GM12878 (cell line): ENCODE measurements at regions not wholly inside any gene's neighbourhood (a gene's known extent, or its start where the extent isn't known, plus 50 kb on each side); places are given as distances from the start of the nearest gene placed in this dataset.

Source experiments
- ATAC-seq: fragments of 200-7000 bp; cut with Tn5 transposase; 3 replicates; pipeline ENCODE4 v1.9.1; 2020; ENCODE audit warnings: mild to moderate bottlenecking, moderate library complexity
- BruUV-seq: library from RNA; stranded (reverse); fragments of 400-500 nt; replicated peaks from 2 replicates; lab custom pipeline; 2021; lab: Mats Ljungman, UMichigan
- CTCF ChIA-PET: fragments of 300-600 bp; sonication (Branson Sonifier 250); formaldehyde crosslinking; extraction: SDS; loops from one replicate; lab custom pipeline; 2021; ENCODE audit warnings: inconsistent platforms; lab: Yijun Ruan, JAX
- POLR2A ChIA-PET: fragments of 350-600 bp; formaldehyde crosslinking; extraction: SDS; loops from one replicate; lab custom pipeline; 2021; ENCODE audit warnings: inconsistent platforms; lab: Charles Lee
- RAD21 ChIA-PET: fragments of 300-600 bp; sonication (Branson Sonifier 250); formaldehyde crosslinking; loops from one replicate; lab custom pipeline; 2023; ENCODE audit warnings: antibody characterized with exemption; ENCODE audit not compliant: unreplicated experiment; lab: Charles Lee
- SMC1A ChIA-PET: fragments of 300-600 bp; sonication (Branson Sonifier 250); formaldehyde crosslinking; loops from one replicate; lab custom pipeline; 2023; ENCODE audit not compliant: unreplicated experiment, uncharacterized antibody; lab: Charles Lee
- DNase-seq: peaks from one replicate; pipeline ENCODE4 v3.0.0-alpha.2; 2011; ENCODE audit warnings: low read depth, low spot score
- FAIRE-seq: peaks from 3 replicates; lab custom pipeline; 2011; peaks lifted over from hg19 to GRCh38; lab: Jason Lieb, UNC
- H2AFZ ChIP-seq: 2 replicates; pipeline ENCODE4 v1.6.0; 2011; ENCODE audit warnings: low read depth, low read length, control low read depth; ENCODE audit not compliant: control insufficient read depth
- H3K27ac ChIP-seq: 2 replicates; pipeline ENCODE4 v1.5.1; 2011; ENCODE audit warnings: control low read depth; ENCODE audit not compliant: control insufficient read depth, insufficient read depth
- H3K27me3 ChIP-seq, 2 experiments: replicated peaks in 1 of 2; 2 replicates each; pipeline versions ENCODE4 v1.6.0 to v1.6.1; 2011; ENCODE audit warnings: low read length in 1 of 2; ENCODE audit not compliant: control insufficient read depth in 2 of 2, insufficient read depth in 2 of 2
- H3K36me3 ChIP-seq, 2 experiments: 2 replicates each; pipeline ENCODE4 v1.5.1; 2011; ENCODE audit warnings: low read length in 1 of 2; ENCODE audit not compliant: control insufficient read depth in 2 of 2, insufficient read depth in 2 of 2
- H3K4me1 ChIP-seq: 2 replicates; pipeline ENCODE4 v1.6.1; 2011; ENCODE audit warnings: mild to moderate bottlenecking, low read length, moderate library complexity, mixed read lengths; ENCODE audit not compliant: control insufficient read depth, insufficient read depth
- H3K4me2 ChIP-seq: 2 replicates; pipeline ENCODE4 v1.6.0; 2011; ENCODE audit warnings: control low read depth; ENCODE audit not compliant: control insufficient read depth, insufficient read depth
- H3K4me3 ChIP-seq: fragments of 200-600 bp; sonication (generic); 2 replicates; pipeline ENCODE4 v1.5.1; 2016
- H3K79me2 ChIP-seq: 2 replicates; pipeline ENCODE4 v1.6.0; 2011; ENCODE audit warnings: low read length; ENCODE audit not compliant: control insufficient read depth, insufficient read depth
- H3K9ac ChIP-seq: 2 replicates; pipeline ENCODE4 v1.8.0; 2011; ENCODE audit warnings: low read length, control low read depth, mixed read lengths; ENCODE audit not compliant: control insufficient read depth, insufficient read depth
- H3K9me3 ChIP-seq: replicated peaks from 3 replicates; pipeline ENCODE4 v1.5.1; 2011; ENCODE audit warnings: mild to moderate bottlenecking, low read length; ENCODE audit not compliant: control insufficient read depth, insufficient read depth
- H4K20me1 ChIP-seq: 2 replicates; pipeline ENCODE4 v1.6.0; 2011; ENCODE audit not compliant: control insufficient read depth, insufficient read depth
- E2F8 ChIP-seq: fragments of 450-650 bp; IDR thresholded peaks from 2 replicates; pipeline ENCODE4 v1.6.1; 2018; ENCODE audit warnings: mild to moderate bottlenecking, low read depth, moderate library complexity; ENCODE audit not compliant: partially characterized antibody
- HSF1 ChIP-seq: fragments of 150-350 bp; IDR thresholded peaks from 2 replicates; pipeline ENCODE4 v1.6.1; 2014; ENCODE audit warnings: mild to moderate bottlenecking, low read depth, low read length
- JUND ChIP-seq: IDR thresholded peaks from 2 replicates; pipeline ENCODE4 v1.6.1; 2012; ENCODE audit warnings: low read depth, mild to moderate bottlenecking, low read length, improper control_type of control experiment, moderate library complexity
- KDM1A ChIP-seq: fragments of 200-600 bp; sonication (generic); IDR thresholded peaks from 2 replicates; pipeline ENCODE4 v1.6.1; 2016; ENCODE audit warnings: borderline replicate concordance
- RELB ChIP-seq: fragments of 450-650 bp; IDR thresholded peaks from 2 replicates; pipeline ENCODE4 v1.6.1; 2017; ENCODE audit warnings: low read depth, mild to moderate bottlenecking, moderate library complexity
- SKIL ChIP-seq: fragments of 450-650 bp; IDR thresholded peaks from 2 replicates; pipeline ENCODE4 v1.6.1; 2017; ENCODE audit warnings: mild to moderate bottlenecking, low read depth, inconsistent platforms; ENCODE audit not compliant: poor library complexity, severe bottlenecking
- TCF3 ChIP-seq: IDR thresholded peaks from 2 replicates; pipeline ENCODE4 v1.6.1; 2012; ENCODE audit warnings: low read depth, mild to moderate bottlenecking, low read length, borderline replicate concordance; ENCODE audit not compliant: insufficient read depth
- WGBS: methylation state at CpG from one replicate; pipeline ENCODE4 v1.1.6; 2016; ENCODE audit warnings: low lambda C conversion rate; ENCODE audit not compliant: insufficient replicate concordance, insufficient coverage; ENCODE audit errors: missing lambda C conversion rate; 5-methylcytosine and 5-hydroxymethylcytosine counted together
- in situ Hi-C: fragments of 300-500 bp; cut with MboI; formaldehyde crosslinking; loops from 9 replicates; pipeline ENCODE4 v1.14.3; 2018; ENCODE audit warnings: mixed read lengths
- intact Hi-C: fragments of 100-400 bp; cut with micrococcal nuclease; formaldehyde crosslinking; loops from one replicate; pipeline ENCODE4 v1.14.2; 2022; ENCODE audit not compliant: unreplicated experiment

GRCh38 chrY:7723127-7723526, 811.6 kb upstream of the AMELY start:
- BruUV-seq: no TSS peak
- in situ Hi-C loops: no loop called here
- H3K27me3 ChIP-seq: no peaks in the 10 kb centered on the region
- RAD21 ChIA-PET: no interaction called here
- CTCF ChIA-PET: no interaction called here
- no peak overlapping the region for H3K9ac ChIP-seq
- H3K4me1 ChIP-seq: no peaks in the 10 kb centered on the region
- FAIRE-seq (no peak), ATAC-seq (no peak)
- no peak overlapping the region for H3K4me3 ChIP-seq
- H3K9me3 ChIP-seq: no peaks in the 10 kb centered on the region
- no peak overlapping the region for H3K4me2 ChIP-seq
- no peaks in the 10 kb centered on the region for H3K79me2 ChIP-seq
- H4K20me1 ChIP-seq: no peaks in the 10 kb centered on the region
- no CpG with 5 or more reads among the region's 2 CpGs for WGBS
- no peak for TF ChIP-seq E2F8
- TF ChIP-seq, all 136 proteins: peak for 0
- Histone ChIP-seq H3K27ac (no peak overlapping the region), H2AFZ (no peak overlapping the region), H3K36me3 (no peaks in the 10 kb centered on the region)
- intact Hi-C loops: no loop called here
- DNase-seq: no peak
- POLR2A ChIA-PET: no interaction called here
- SMC1A ChIA-PET: no interaction called here

GRCh38 chrY:7722566-7722965, 811.0 kb upstream of the AMELY start:
- ATAC-seq: no peak
- DNase-seq: no peak
- TF ChIP-seq SKIL: no peak
- TF ChIP-seq RELB: no peak
- TF ChIP-seq KDM1A: no peak
- TF ChIP-seq HSF1: no peak
- TF ChIP-seq TCF3: no peak
- no peak for TF ChIP-seq JUND

More at GRCh38 chrY:7722566-7722965, 811.0 kb upstream of the AMELY start:
- Histone ChIP-seq H3K36me3 (no peaks in the 10 kb centered on the region), H3K9ac (no peak overlapping the region), H3K4me2 (no peak overlapping the region), H3K79me2 (no peaks in the 10 kb centered on the region), H3K4me1 (no peaks in the 10 kb centered on the region), H2AFZ (no peak overlapping the region), H4K20me1 (no peaks in the 10 kb centered on the region), H3K27ac (no peak overlapping the region), H3K9me3 (no peaks in the 10 kb centered on the region), H3K4me3 (no peak overlapping the region), H3K27me3 (no peaks in the 10 kb centered on the region)
- in situ Hi-C loops (no loop called here), intact Hi-C loops (no loop called here)
- ChIA-PET POLR2A (no interaction called here), SMC1A (no interaction called here), RAD21 (no interaction called here), CTCF (no interaction called here)
- no peak for FAIRE-seq
- no TSS peak for BruUV-seq
